Fibroblast of lung (primary cell): ENCODE measurements at regions not wholly inside any gene's neighbourhood (a gene's known extent, or its start where the extent isn't known, plus 50 kb on each side); places are given as distances from the start of the nearest gene placed in this dataset.
A peak's percentile ranks its signal among the peaks of the same experiment; 100 is the strongest.

Source experiments
- DNase-seq, 2 donors: peaks; one replicate each; pipeline versions ENCODE4 v3.0.0 to v3.0.0-alpha.2; 2010; ENCODE audit warnings: low read depth in 2 of 2
- H2AFZ ChIP-seq: 2 replicates; pipeline ENCODE4 v1.5.1; 2012; ENCODE audit warnings: low read length, control low read depth, inconsistent platforms
- H3K27ac ChIP-seq: 2 replicates; pipeline ENCODE4 v1.5.1; 2011; ENCODE audit warnings: low read length, control low read depth; ENCODE audit not compliant: insufficient read depth
- H3K27me3 ChIP-seq: 2 replicates; pipeline ENCODE4 v1.5.1; 2011; ENCODE audit warnings: mild to moderate bottlenecking, low read length; ENCODE audit not compliant: control insufficient read depth, insufficient read depth
- H3K36me3 ChIP-seq: 2 replicates; pipeline ENCODE4 v1.5.1; 2011; ENCODE audit warnings: low read length; ENCODE audit not compliant: control insufficient read depth, insufficient read depth
- H3K4me1 ChIP-seq: 2 replicates; pipeline ENCODE4 v1.5.1; 2011; ENCODE audit warnings: low read length; ENCODE audit not compliant: control insufficient read depth, insufficient read depth; ENCODE audit errors: extremely low read depth
- H3K4me2 ChIP-seq: 2 replicates; pipeline ENCODE4 v1.5.1; 2011; ENCODE audit warnings: low read length, control low read depth; ENCODE audit not compliant: insufficient read depth; ENCODE audit errors: extremely low read depth
- H3K4me3 ChIP-seq, 4 experiments: fragments of 200-600 bp in 1 of 4; sonication (generic) in 1 of 4; replicated peaks in 1 of 4; 2 replicates each; pipeline ENCODE4 v1.5.1; 2011 to 2016; ENCODE audit warnings: low read length in 4 of 4, low read depth in 3 of 4, mild to moderate bottlenecking in 3 of 4, control low read depth in 2 of 4, inconsistent platforms in 1 of 4, mixed read lengths in 1 of 4; ENCODE audit not compliant: insufficient read depth in 1 of 4; ENCODE audit errors: control extremely low read depth in 1 of 4
- H3K79me2 ChIP-seq: 2 replicates; pipeline ENCODE4 v1.5.1; 2012; ENCODE audit warnings: mild to moderate bottlenecking, low read length, inconsistent platforms; ENCODE audit not compliant: control insufficient read depth, insufficient read depth
- H3K9ac ChIP-seq: 2 replicates; pipeline ENCODE4 v1.5.1; 2011; ENCODE audit warnings: mild to moderate bottlenecking, low read length, control low read depth; ENCODE audit not compliant: insufficient read depth
- H3K9me3 ChIP-seq: 2 replicates; pipeline ENCODE4 v1.5.1; 2012; ENCODE audit warnings: low read depth, low read length; ENCODE audit not compliant: control insufficient read depth, insufficient read depth
- H4K20me1 ChIP-seq: 2 replicates; pipeline ENCODE4 v1.5.1; 2011; ENCODE audit warnings: low read length; ENCODE audit not compliant: control insufficient read depth, insufficient read depth; ENCODE audit errors: extremely low read depth
- EZH2 ChIP-seq: IDR thresholded peaks from 2 replicates; pipeline ENCODE4 v1.5.1; 2012; ENCODE audit warnings: low read length, control low read depth, mild to moderate bottlenecking; ENCODE audit errors: missing control alignments
- TF ChIP-seq, protein P1 (sequence below), 2 donors: IDR thresholded peaks in 1 of 2; conservative IDR thresholded peaks in 1 of 2; 1 replicate in 1 of 2; 2 replicates in 1 of 2; pipeline ENCODE4 v1.5.1; 2011 to 2012; ENCODE audit warnings: low read length in 2 of 2, control low read depth in 1 of 2, inconsistent platforms in 1 of 2, low read depth in 1 of 2, mild to moderate bottlenecking in 1 of 2

DNA sequence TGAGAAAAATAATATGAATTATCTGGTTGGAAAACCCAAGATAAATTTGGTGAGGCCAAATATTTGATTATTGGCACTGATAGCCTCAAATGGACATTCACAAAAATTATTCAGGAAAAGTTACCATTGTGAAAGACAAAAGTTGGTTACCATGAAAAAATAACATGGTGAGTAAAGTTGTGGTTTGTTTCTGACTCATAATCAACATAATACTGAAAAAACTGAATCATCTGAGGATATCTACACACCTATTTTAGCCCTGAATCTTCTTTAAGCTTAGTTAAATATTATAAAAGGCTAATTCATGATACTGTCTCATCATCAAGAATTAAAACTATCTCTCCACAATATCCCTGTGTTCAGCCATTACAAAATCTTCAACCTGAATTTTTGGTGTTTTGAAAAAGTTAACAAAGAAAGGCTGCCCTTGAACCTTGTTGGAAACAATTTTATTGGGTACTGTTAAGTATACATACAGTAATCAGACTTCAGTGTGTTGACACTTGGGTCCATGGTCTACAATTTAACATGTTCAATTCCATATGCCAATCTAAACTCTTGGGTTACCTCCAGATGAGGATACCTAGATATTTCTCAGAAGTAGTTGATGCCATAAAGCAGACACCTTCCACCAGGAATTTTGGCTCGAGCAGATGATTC, 607.5 kb upstream of the SLC39A10 start:
- Histone ChIP-seq H2AFZ (no peak overlapping the region), H3K36me3 (no peaks in the 10 kb centered on the region), H3K27me3 (no peaks in the 10 kb centered on the region), H4K20me1 (no peaks in the 10 kb centered on the region), H3K9ac (no peak overlapping the region), H3K9me3 (no peaks in the 10 kb centered on the region), H3K27ac (no peak overlapping the region), H3K4me2 (no peak overlapping the region), H3K79me2 (no peaks in the 10 kb centered on the region), H3K4me1 (no peaks in the 10 kb centered on the region), H3K4me3 (no peak overlapping the region)
- DNase-seq, result peak in 1 of 2 donors; percentile 60
- TF ChIP-seq, protein P1, sequence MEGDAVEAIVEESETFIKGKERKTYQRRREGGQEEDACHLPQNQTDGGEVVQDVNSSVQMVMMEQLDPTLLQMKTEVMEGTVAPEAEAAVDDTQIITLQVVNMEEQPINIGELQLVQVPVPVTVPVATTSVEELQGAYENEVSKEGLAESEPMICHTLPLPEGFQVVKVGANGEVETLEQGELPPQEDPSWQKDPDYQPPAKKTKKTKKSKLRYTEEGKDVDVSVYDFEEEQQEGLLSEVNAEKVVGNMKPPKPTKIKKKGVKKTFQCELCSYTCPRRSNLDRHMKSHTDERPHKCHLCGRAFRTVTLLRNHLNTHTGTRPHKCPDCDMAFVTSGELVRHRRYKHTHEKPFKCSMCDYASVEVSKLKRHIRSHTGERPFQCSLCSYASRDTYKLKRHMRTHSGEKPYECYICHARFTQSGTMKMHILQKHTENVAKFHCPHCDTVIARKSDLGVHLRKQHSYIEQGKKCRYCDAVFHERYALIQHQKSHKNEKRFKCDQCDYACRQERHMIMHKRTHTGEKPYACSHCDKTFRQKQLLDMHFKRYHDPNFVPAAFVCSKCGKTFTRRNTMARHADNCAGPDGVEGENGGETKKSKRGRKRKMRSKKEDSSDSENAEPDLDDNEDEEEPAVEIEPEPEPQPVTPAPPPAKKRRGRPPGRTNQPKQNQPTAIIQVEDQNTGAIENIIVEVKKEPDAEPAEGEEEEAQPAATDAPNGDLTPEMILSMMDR (conservative IDR thresholded peaks at IDR 0.05 in 1 of 2, IDR thresholded peaks at IDR 0.05 in 1 of 2; ENCODE audit: low read depth in 1 of 2, low read length in 2 of 2), result no peak

DNA sequence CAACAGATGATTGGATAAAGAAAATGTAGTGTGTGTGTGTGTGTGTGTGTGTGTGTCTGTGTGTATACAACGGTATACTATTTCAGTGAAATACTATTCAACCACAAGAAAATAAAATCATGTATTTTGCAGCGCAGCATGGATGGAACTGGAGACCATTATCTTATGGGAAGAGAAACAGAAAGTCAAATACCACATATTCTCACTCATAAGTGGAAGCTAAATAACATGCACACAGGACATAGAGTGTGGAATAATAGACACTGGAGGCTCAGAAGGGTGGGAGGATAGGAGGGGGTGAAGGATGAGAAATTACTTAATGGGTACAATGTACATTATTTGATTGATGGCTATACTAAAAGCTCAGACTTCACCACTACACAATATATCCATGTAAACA, 609.1 kb upstream of the SLC39A10 start:
- Histone ChIP-seq H3K27me3 (no peaks in the 10 kb centered on the region), H3K4me3 (no peak overlapping the region), H4K20me1 (no peaks in the 10 kb centered on the region), H3K9me3 (no peaks in the 10 kb centered on the region), H3K79me2 (no peaks in the 10 kb centered on the region), H3K9ac (no peak overlapping the region), H3K4me1 (no peaks in the 10 kb centered on the region), H3K36me3 (no peaks in the 10 kb centered on the region), H3K27ac (no peak overlapping the region), H3K4me2 (no peak overlapping the region), H2AFZ (no peak overlapping the region)
- DNase-seq, result no peak
- no peak for TF ChIP-seq EZH2
- TF ChIP-seq, protein P1 (conservative IDR thresholded peaks at IDR 0.05 in 1 of 2, IDR thresholded peaks at IDR 0.05 in 1 of 2; ENCODE audit: low read depth in 1 of 2, low read length in 2 of 2), result no peak

DNA sequence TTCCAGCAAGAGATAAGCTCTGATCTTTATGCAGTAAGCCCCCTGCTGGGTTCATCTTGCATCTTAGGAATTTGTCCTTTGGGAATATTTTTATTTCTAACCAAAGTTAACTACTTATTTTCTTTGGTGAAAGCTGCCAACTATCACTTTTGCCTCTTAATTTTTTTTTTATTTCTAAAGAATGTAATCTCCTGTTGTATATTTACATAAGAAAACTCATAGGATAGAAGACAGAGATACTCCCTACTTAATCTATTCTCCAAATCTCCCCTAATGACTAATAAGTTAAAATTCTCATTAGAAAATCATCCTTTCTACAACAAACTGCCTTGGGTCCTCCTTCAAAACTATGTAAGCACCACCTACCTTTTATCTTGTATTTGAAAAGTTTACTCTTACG, 612.2 kb upstream of the SLC39A10 start:
- DNase-seq, result peak in 1 of 2 donors; percentile 1
- H3K4me1 ChIP-seq, result no peaks in the 10 kb centered on the region
- no peaks in the 10 kb centered on the region for H3K79me2 ChIP-seq
- H3K27ac ChIP-seq, result no peak overlapping the region
- no peak overlapping the region for H2AFZ ChIP-seq
- H3K27me3 ChIP-seq, result no peaks in the 10 kb centered on the region
- no peaks in the 10 kb centered on the region for H3K9me3 ChIP-seq
- H4K20me1 ChIP-seq, result no peaks in the 10 kb centered on the region
- H3K36me3 ChIP-seq, result no peaks in the 10 kb centered on the region
- H3K9ac ChIP-seq, result no peak overlapping the region
- H3K4me3 ChIP-seq, result no peak overlapping the region
- TF ChIP-seq EZH2, result no peak
- TF ChIP-seq, protein P1 (conservative IDR thresholded peaks at IDR 0.05 in 1 of 2, IDR thresholded peaks at IDR 0.05 in 1 of 2; ENCODE audit: low read depth in 1 of 2, low read length in 2 of 2), result no peak
- H3K4me2 ChIP-seq, result no peak overlapping the region
